HG02981 (cell line): ENCODE measurements at regions not wholly inside any gene's neighbourhood (a gene's known extent, or its start where the extent isn't known, plus 50 kb on each side); places are given as distances from the start of the nearest gene placed in this dataset.

Experiments
- ATAC-seq: cut with Tn5 transposase; IDR thresholded peaks from one replicate; pipeline ENCODE4 v1.9.1; 2021; ENCODE audit warnings: mild to moderate bottlenecking, moderate library complexity; ENCODE audit not compliant: unreplicated experiment

GRCh38 chr2:228866044-228866443 is 405.0 kb downstream of the PID1 start:
- no peak for ATAC-seq

- ATAC-seq: no peak
These were observed 407.0 kb downstream of the PID1 start for GRCh38 chr2:228864131-228864530.

GRCh38 chr2:228860601-228861285 is 410.3 kb downstream of the PID1 start:
- ATAC-seq: no peak

- no peak for ATAC-seq
These were observed 417.9 kb downstream of the PID1 start for GRCh38 chr2:228853151-228853550.

- ATAC-seq: no peak
These were observed 422.4 kb downstream of the PID1 start for GRCh38 chr2:228848638-228849037.

- no peak for ATAC-seq
These were observed 423.4 kb downstream of the PID1 start for GRCh38 chr2:228847684-228848083.

- no peak for ATAC-seq
These were observed 424.9 kb downstream of the PID1 start for GRCh38 chr2:228846161-228846560.

GRCh38 chr2:228845162-228845925 is 425.7 kb downstream of the PID1 start:
- ATAC-seq: no peak

- ATAC-seq: no peak
These were observed 429.2 kb downstream of the PID1 start for GRCh38 chr2:228841877-228842276.

- no peak for ATAC-seq
These were observed 429.6 kb downstream of the PID1 start for GRCh38 chr2:228841475-228841874.

GRCh38 chr2:228840743-228841114 is 430.4 kb downstream of the PID1 start:
- no peak for ATAC-seq

GRCh38 chr2:228840113-228840742 is 430.9 kb downstream of the PID1 start:
- no peak for ATAC-seq

- no peak for ATAC-seq
These were observed 431.6 kb downstream of the PID1 start for GRCh38 chr2:228839421-228839876.

GRCh38 chr2:228838819-228839218 is 432.3 kb downstream of the PID1 start:
- ATAC-seq: no peak

- no peak for ATAC-seq
These were observed 442.7 kb downstream of the PID1 start for GRCh38 chr2:228828397-228828796.

- ATAC-seq: no peak
These were observed 443.9 kb downstream of the PID1 start for GRCh38 chr2:228827056-228827700.

- no peak for ATAC-seq
These were observed 451.4 kb downstream of the PID1 start for GRCh38 chr2:228819701-228820100.

- no peak for ATAC-seq
These were observed 468.7 kb downstream of the PID1 start for GRCh38 chr2:228802181-228803071.

- ATAC-seq: no peak
These were observed 469.6 kb downstream of the PID1 start for GRCh38 chr2:228801451-228801850.

GRCh38 chr2:228799208-228799588 is 471.9 kb downstream of the PID1 start:
- no peak for ATAC-seq
